ENCODE measurements at regions not wholly inside any gene's neighbourhood (a gene's known extent, or its start where the extent isn't known, plus 50 kb on each side); places are given as distances from the start of the nearest gene placed in this dataset.
"Not testable (repeated sequence)": the region's sequence is repeated elsewhere in the genome, so short reads cannot be mapped to it uniquely, and the experiment has no call there.

GRCh38 chr5:82562696-82563240 lies 284.6 kb upstream of the RPS23 start:
- Mint-ChIP-seq H3K4me1 (no peaks in the 10 kb centered on the region), H3K27ac (no peak overlapping the region), H3K27me3 (peaks cover 11% of the 10 kb centered on the region), H3K9me3 (peaks cover 6% of the 10 kb centered on the region), H3K36me3 (no peaks in the 10 kb centered on the region), H3K4me3 (no peak overlapping the region)
- DNase-seq (no peak), ATAC-seq (ENCODE audit: low read depth) (no peak)
- POLR2A ChIA-PET: no interaction called here

GRCh38 chr5:82561797-82562196 lies 283.6 kb upstream of the RPS23 start:
- DNase-seq (no peak), ATAC-seq (ENCODE audit: low read depth) (no peak)
- Mint-ChIP-seq H3K9me3 (peaks cover 6% of the 10 kb centered on the region), H3K36me3 (no peaks in the 10 kb centered on the region), H3K27me3 (peaks cover 9% of the 10 kb centered on the region), H3K4me3 (no peak overlapping the region), H3K4me1 (no peaks in the 10 kb centered on the region), H3K27ac (no peak overlapping the region)
- POLR2A ChIA-PET: no interaction called here

- POLR2A ChIA-PET: no interaction called here
- H3K27me3 Mint-ChIP-seq: peaks cover 3% of the 10 kb centered on the region
- H3K4me3 Mint-ChIP-seq: no peak overlapping the region
- H3K27ac Mint-ChIP-seq: no peak overlapping the region
- H3K36me3 Mint-ChIP-seq: no peaks in the 10 kb centered on the region
- no peak for DNase-seq
- no peak for ATAC-seq (ENCODE audit: low read depth)
- H3K4me1 Mint-ChIP-seq: no peaks in the 10 kb centered on the region
- peaks cover 6% of the 10 kb centered on the region for H3K9me3 Mint-ChIP-seq
Observed at GRCh38 chr5:82560969-82561368, 282.8 kb upstream of the RPS23 start.

DNA sequence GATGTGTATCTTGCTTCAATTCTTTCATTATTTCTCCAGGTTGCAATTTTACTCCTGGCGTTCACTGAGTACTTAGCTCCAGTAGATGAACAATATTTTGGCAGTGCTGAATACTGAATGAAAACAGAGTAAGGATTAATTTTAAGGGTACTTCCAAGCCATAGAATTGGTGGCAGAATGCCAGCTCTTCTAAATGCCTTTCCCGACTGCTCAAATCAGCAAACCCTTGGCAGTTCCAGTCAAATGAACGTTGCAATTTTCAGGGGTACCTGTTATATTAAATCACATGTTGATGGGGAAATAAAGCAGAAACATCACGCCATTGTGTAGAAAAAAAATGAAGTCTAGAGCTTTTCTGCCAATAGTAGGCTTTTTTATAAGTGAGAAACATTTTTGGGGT lies 282.4 kb upstream of the RPS23 start:
- no peaks in the 10 kb centered on the region for H3K36me3 Mint-ChIP-seq
- H3K4me1 Mint-ChIP-seq: no peaks in the 10 kb centered on the region
- ATAC-seq (ENCODE audit: low read depth) (no peak), DNase-seq (no peak)
- H3K27me3 Mint-ChIP-seq: peaks cover 4% of the 10 kb centered on the region
- no peak overlapping the region for H3K4me3 Mint-ChIP-seq
- POLR2A ChIA-PET: no interaction called here
- peaks cover 6% of the 10 kb centered on the region for H3K9me3 Mint-ChIP-seq
- no peak overlapping the region for H3K27ac Mint-ChIP-seq

DNA sequence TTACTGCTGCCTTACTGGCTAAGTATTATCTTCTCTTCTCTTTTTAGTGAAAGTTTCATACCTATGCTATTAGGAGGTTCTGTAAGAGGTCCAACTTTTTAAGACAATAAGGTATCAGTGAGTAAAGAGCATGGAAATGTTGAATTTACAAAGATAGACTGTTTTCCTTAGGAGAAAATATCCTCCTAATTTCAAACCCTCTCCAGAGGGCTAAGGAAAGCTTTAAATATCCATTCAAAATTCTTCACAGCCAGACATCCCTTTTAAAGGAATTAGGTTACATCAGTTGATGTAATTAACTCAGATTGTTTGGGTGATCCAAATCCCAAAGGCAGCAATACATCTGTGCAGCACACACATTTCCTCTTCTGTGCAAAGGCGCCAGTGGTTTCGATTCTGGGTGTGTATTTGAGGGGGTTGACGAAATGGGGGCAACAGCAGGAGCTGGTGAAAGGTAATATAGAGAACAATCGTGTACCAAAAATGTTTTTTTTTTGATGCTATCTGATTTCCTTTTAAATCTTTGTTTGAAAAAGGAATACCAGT lies 273.8 kb upstream of the RPS23 start:
- no peak for DNase-seq

DNA sequence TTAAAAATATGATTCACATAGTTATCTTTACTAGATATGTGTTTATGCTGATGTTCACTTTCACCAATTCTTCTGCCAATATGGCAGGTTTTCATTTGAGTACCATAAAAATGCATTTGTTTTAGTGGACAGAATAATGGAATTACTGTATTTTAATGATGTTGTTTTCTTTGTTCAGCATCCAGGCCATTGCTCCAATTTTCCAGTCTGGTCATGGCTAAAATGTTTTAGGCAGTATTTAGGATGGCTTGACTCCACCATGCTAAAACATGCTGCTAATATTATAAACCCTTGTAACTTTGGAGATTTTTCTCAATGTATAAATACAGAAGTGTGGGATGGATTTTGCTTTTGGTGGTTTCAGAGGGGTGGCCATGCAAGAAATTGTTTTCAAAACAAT lies 273.0 kb upstream of the RPS23 start:
- no peak overlapping the region for H3K4me3 Mint-ChIP-seq
- H3K27me3 Mint-ChIP-seq: peaks cover 23% of the 10 kb centered on the region
- DNase-seq (no peak), ATAC-seq (ENCODE audit: low read depth) (no peak)
- no peaks in the 10 kb centered on the region for H3K36me3 Mint-ChIP-seq
- H3K27ac Mint-ChIP-seq: no peak overlapping the region
- no peaks in the 10 kb centered on the region for H3K4me1 Mint-ChIP-seq
- H3K9me3 Mint-ChIP-seq: no peaks in the 10 kb centered on the region
- POLR2A ChIA-PET: no interaction called here

More for the DNA sequence above, 273.8 kb upstream of the RPS23 start:
- POLR2A ChIA-PET: no interaction called here
- no peak for ATAC-seq (ENCODE audit: low read depth)
- no peak overlapping the region for H3K27ac Mint-ChIP-seq
- no peaks in the 10 kb centered on the region for H3K9me3 Mint-ChIP-seq
- H3K4me1 Mint-ChIP-seq: no peaks in the 10 kb centered on the region
- peaks cover 21% of the 10 kb centered on the region for H3K27me3 Mint-ChIP-seq
- H3K36me3 Mint-ChIP-seq: no peaks in the 10 kb centered on the region
- no peak overlapping the region for H3K4me3 Mint-ChIP-seq

- Mint-ChIP-seq H3K4me3 (no peak overlapping the region), H3K9me3 (no peaks in the 10 kb centered on the region), H3K36me3 (no peaks in the 10 kb centered on the region), H3K27ac (no peak overlapping the region), H3K27me3 (peaks cover 22% of the 10 kb centered on the region), H3K4me1 (no peaks in the 10 kb centered on the region)
- POLR2A ChIA-PET: no interaction called here
- DNase-seq (no peak), ATAC-seq (ENCODE audit: low read depth) (no peak)
Observed at GRCh38 chr5:82549263-82549662, 271.1 kb upstream of the RPS23 start.

DNA sequence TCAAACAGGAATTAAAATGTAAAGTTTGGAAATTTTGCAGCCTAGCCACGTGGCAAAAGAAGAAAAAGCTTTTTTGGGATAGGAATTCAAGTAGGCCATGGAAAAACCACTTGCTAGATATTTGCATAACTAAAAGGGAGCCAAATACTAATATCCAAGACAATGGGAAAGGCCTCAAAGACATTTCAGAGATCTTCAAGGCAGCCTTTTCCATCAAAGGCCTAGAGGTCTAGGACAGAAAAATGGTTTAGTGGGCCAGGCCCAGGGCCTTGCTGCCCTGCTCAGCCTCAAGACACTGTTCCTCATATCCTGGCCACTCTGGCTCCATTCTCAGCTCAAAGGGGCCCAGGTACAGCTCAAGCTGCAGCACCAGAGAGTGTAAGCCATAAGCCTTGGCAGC lies 265.9 kb upstream of the RPS23 start:
- no peaks in the 10 kb centered on the region for H3K9me3 Mint-ChIP-seq
- H3K36me3 Mint-ChIP-seq: no peaks in the 10 kb centered on the region
- H3K4me1 Mint-ChIP-seq: no peaks in the 10 kb centered on the region
- ATAC-seq (ENCODE audit: low read depth) (no peak), DNase-seq (no peak)
- H3K4me3 Mint-ChIP-seq: no peak overlapping the region
- POLR2A ChIA-PET: no interaction called here
- H3K27ac Mint-ChIP-seq: no peak overlapping the region
- peaks cover 17% of the 10 kb centered on the region for H3K27me3 Mint-ChIP-seq

- Mint-ChIP-seq H3K36me3 (no peaks in the 10 kb centered on the region), H3K9me3 (peaks cover 2% of the 10 kb centered on the region), H3K27me3 (peaks cover 6% of the 10 kb centered on the region), H3K4me1 (no peaks in the 10 kb centered on the region), H3K27ac (no peak overlapping the region), H3K4me3 (no peak overlapping the region)
- ATAC-seq (ENCODE audit: low read depth) (no peak), DNase-seq (no peak)
- POLR2A ChIA-PET: no interaction called here
Observed at GRCh38 chr5:82540301-82540700, 262.1 kb upstream of the RPS23 start.

DNA sequence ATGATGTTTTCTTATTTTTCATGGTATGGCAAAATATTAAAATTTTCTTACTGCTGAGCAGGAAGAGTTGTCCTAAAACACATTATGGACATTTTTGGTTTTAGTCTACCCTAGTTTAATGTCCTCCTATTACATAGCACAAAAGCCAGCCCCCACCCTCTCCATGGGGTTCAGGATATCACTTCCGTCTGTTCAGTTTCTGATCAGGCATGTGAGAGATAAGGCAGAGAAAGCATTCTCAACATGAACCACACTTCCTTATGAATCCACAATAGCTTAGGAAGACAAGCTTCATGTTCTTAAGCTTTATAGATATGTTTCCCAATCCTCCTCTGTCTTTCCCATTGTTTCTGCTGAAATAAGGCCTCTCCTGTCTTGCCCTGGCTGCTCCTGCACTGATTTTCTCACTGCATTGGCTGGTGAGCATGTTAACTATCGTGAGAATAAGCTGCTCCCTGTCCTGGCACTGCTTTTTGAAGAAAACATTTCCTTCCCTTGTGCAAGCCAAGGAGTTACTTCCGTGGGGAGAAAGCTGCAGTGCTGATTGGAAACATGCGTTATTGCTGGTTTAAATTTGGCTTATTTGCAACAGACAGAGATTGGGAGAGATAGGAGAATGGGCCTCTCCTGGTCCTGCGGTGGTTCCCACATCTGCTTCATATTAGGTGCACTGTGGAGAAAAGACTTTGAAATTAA lies 260.3 kb upstream of the RPS23 start:
- H3K27me3 Mint-ChIP-seq: peaks cover 5% of the 10 kb centered on the region
- H3K9me3 Mint-ChIP-seq: peaks cover 2% of the 10 kb centered on the region
- POLR2A ChIA-PET: no interaction called here
- no peak overlapping the region for H3K4me3 Mint-ChIP-seq
- no peaks in the 10 kb centered on the region for H3K4me1 Mint-ChIP-seq
- ATAC-seq (ENCODE audit: low read depth): no peak
- H3K27ac Mint-ChIP-seq: no peak overlapping the region
- H3K36me3 Mint-ChIP-seq: no peaks in the 10 kb centered on the region
- DNase-seq: no peak

- H3K27me3 Mint-ChIP-seq: peaks cover 5% of the 10 kb centered on the region
- H3K9me3 Mint-ChIP-seq: peaks cover 2% of the 10 kb centered on the region
- ATAC-seq (ENCODE audit: low read depth): no peak
- POLR2A ChIA-PET: no interaction called here
- H3K27ac Mint-ChIP-seq: no peak overlapping the region
- H3K4me1 Mint-ChIP-seq: no peaks in the 10 kb centered on the region
- H3K4me3 Mint-ChIP-seq: no peak overlapping the region
- DNase-seq: no peak
- H3K36me3 Mint-ChIP-seq: no peaks in the 10 kb centered on the region
Observed at GRCh38 chr5:82537687-82538306, 259.6 kb upstream of the RPS23 start.

- POLR2A ChIA-PET: no interaction called here
- peaks cover 14% of the 10 kb centered on the region for H3K9me3 Mint-ChIP-seq
- H3K4me1 Mint-ChIP-seq: no peaks in the 10 kb centered on the region
- H3K36me3 Mint-ChIP-seq: no peaks in the 10 kb centered on the region
- ATAC-seq (ENCODE audit: low read depth) (no peak), DNase-seq (no peak)
- peaks cover 8% of the 10 kb centered on the region for H3K27me3 Mint-ChIP-seq
- no peak overlapping the region for H3K27ac Mint-ChIP-seq
- no peak overlapping the region for H3K4me3 Mint-ChIP-seq
Observed at GRCh38 chr5:82534986-82535385, 256.8 kb upstream of the RPS23 start.

DNA sequence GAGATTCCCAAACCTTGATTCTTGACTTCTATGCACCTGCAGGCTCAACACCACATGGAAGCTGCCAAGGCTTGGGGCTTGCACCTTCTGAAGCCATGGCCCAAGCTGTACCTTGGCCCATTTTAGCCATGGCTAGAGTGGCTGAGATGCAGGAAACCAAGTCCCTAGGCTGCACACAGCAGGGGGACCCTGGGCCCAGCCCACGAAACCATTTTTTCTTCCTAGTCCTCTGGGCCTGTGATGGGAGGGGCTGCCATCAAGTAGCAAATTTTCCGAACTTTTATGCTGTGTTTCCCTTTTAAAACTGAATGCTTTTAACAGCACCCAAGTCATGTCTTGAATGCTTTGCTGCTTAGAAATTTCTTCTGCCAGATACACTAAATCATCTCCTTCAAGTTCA lies 253.9 kb upstream of the RPS23 start:
- H3K4me3 Mint-ChIP-seq; DNase-seq; H3K36me3 Mint-ChIP-seq; H3K27me3 Mint-ChIP-seq; ATAC-seq (ENCODE audit: low read depth); H3K27ac Mint-ChIP-seq; H3K4me1 Mint-ChIP-seq; POLR2A ChIA-PET: not testable (repeated sequence)
- peaks cover 20% of the 10 kb centered on the region for H3K9me3 Mint-ChIP-seq

DNA sequence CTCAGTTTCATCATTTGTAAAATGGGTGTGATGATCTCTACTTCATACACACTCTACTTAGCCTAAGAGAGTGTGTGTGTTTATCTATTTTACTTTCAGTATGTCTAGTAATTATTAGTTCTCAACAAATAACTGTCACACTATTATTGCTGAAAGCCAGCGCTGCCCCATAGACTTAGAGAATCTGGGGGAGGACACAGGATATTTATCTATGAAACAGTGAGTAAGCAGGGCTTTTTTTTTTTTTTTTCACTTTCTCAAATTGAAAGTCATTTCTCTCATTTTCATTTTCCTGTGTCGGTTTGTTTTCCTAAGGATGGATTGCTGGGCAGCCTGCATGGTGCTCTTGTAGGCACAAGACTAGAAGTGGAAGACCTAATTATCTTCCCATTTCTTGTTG lies 248.4 kb upstream of the RPS23 start:
- ATAC-seq (ENCODE audit: low read depth): no peak
- H3K4me3 Mint-ChIP-seq: no peak overlapping the region
- peaks cover 12% of the 10 kb centered on the region for H3K9me3 Mint-ChIP-seq
- DNase-seq: no peak
- H3K36me3 Mint-ChIP-seq: no peaks in the 10 kb centered on the region
- peaks cover 9% of the 10 kb centered on the region for H3K27me3 Mint-ChIP-seq
- peaks cover 5% of the 10 kb centered on the region for H3K4me1 Mint-ChIP-seq
- POLR2A ChIA-PET: no interaction called here
- H3K27ac Mint-ChIP-seq: no peak overlapping the region
